Gastroesophageal sphincter (tissue), 4 donors: ENCODE measurements at regions not wholly inside any gene's neighbourhood (a gene's known extent, or its start where the extent isn't known, plus 50 kb on each side); places are given as distances from the start of the nearest gene placed in this dataset.

Experiments
- ATAC-seq: fragments of 150-250 bp; one replicate; pipeline ENCODE4 v1.9.1; 2016; ENCODE audit warnings: mild to moderate bottlenecking, moderate library complexity
- H3K27ac ChIP-seq, 4 donors: fragments of 200-600 bp; sonication (generic) in 3 of 4; 1 replicate in 3 of 4; 2 replicates in 1 of 4; pipeline ENCODE4 v1.5.1; 2016 to 2019
- H3K27me3 ChIP-seq: fragments of 200-600 bp; sonication (generic); one replicate; pipeline ENCODE4 v1.5.1; 2019
- H3K36me3 ChIP-seq, 2 donors: fragments of 200-600 bp; sonication (generic); one replicate each; pipeline ENCODE4 v1.5.1; 2019; ENCODE audit warnings: control low read depth in 1 of 2
- H3K4me1 ChIP-seq, 3 donors: fragments of 200-600 bp; sonication (generic); 1 replicate in 2 of 3; 2 replicates in 1 of 3; pipeline ENCODE4 v1.5.1; 2016 to 2019; ENCODE audit warnings: control low read depth in 2 of 3
- H3K4me3 ChIP-seq, 2 donors: fragments of 200-600 bp; sonication (generic); one replicate each; pipeline ENCODE4 v1.5.1; 2019; ENCODE audit warnings: mild to moderate bottlenecking in 1 of 2, moderate library complexity in 1 of 2
- H3K9me3 ChIP-seq, 3 donors: fragments of 200-600 bp; sonication (generic); one replicate each; pipeline ENCODE4 v1.5.1; 2017 to 2019; ENCODE audit warnings: control low read depth in 2 of 3
- EP300 ChIP-seq: sonication (generic); formaldehyde crosslinking; IDR thresholded peaks from one replicate; pipeline ENCODE4 v1.6.1; 2017; ENCODE audit warnings: antibody characterized with exemption, mild to moderate bottlenecking
- POLR2A ChIP-seq, 2 donors: fragments of 450-650 bp; IDR thresholded peaks; one replicate each; pipeline ENCODE4 v1.6.1; 2017; ENCODE audit warnings: antibody characterized with exemption in 2 of 2, mild to moderate bottlenecking in 2 of 2, moderate library complexity in 1 of 2
- POLR2AphosphoS5 ChIP-seq: sonication (generic); formaldehyde crosslinking; IDR thresholded peaks from one replicate; pipeline ENCODE4 v1.6.1; 2017; ENCODE audit warnings: antibody characterized with exemption
- WGBS, 2 donors: methylation state at CpG; one replicate each; pipeline ENCODE4 v1.1.5; 2018; ENCODE audit warnings: low coverage in 1 of 2; 5-methylcytosine and 5-hydroxymethylcytosine counted together
- TF ChIP-seq, protein P1 (sequence below), 4 experiments: fragments of 200-600 bp in 2 of 4; fragments of 450-650 bp in 2 of 4; sonication (generic) in 1 of 4; IDR thresholded peaks; one replicate each; pipeline ENCODE4 v1.5.1; 2017 to 2019; ENCODE audit warnings: antibody characterized with exemption in 4 of 4, mild to moderate bottlenecking in 2 of 4, moderate library complexity in 2 of 4

- no peak for ATAC-seq
These were observed 2375.8 kb upstream of the TENM3 start for GRCh38 chr4:179867300-179867878.

GRCh38 chr4:179871726-179872125 lies 2371.5 kb upstream of the TENM3 start:
- H3K9me3 ChIP-seq: no peaks in the 10 kb centered on the region
- no peak for TF ChIP-seq POLR2AphosphoS5
- TF ChIP-seq EP300: no peak
- TF ChIP-seq, protein P1, sequence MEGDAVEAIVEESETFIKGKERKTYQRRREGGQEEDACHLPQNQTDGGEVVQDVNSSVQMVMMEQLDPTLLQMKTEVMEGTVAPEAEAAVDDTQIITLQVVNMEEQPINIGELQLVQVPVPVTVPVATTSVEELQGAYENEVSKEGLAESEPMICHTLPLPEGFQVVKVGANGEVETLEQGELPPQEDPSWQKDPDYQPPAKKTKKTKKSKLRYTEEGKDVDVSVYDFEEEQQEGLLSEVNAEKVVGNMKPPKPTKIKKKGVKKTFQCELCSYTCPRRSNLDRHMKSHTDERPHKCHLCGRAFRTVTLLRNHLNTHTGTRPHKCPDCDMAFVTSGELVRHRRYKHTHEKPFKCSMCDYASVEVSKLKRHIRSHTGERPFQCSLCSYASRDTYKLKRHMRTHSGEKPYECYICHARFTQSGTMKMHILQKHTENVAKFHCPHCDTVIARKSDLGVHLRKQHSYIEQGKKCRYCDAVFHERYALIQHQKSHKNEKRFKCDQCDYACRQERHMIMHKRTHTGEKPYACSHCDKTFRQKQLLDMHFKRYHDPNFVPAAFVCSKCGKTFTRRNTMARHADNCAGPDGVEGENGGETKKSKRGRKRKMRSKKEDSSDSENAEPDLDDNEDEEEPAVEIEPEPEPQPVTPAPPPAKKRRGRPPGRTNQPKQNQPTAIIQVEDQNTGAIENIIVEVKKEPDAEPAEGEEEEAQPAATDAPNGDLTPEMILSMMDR (IDR thresholded peaks at IDR 0.05): no peak
- TF ChIP-seq POLR2A (IDR thresholded peaks at IDR 0.05): no peak
- H3K4me3 ChIP-seq: no peak overlapping the region
- whole genome bisulfite sequencing, 2 donors: 72 to 78% methylated on average over 1 of the region's 1 CpG
- H3K27me3 ChIP-seq: no peaks in the 10 kb centered on the region
- no peak for ATAC-seq
- no peaks in the 10 kb centered on the region for H3K36me3 ChIP-seq
- H3K27ac ChIP-seq: no peak overlapping the region
- no peaks in the 10 kb centered on the region for H3K4me1 ChIP-seq

More at GRCh38 chr4:179867300-179867878, 2375.8 kb upstream of the TENM3 start:
- no peaks in the 10 kb centered on the region for H3K27me3 ChIP-seq
- 29 to 33% methylated on average over 4 to 6 of the region's 6 CpGs for WGBS, 2 donors
- no peaks in the 10 kb centered on the region for H3K4me1 ChIP-seq
- no peaks in the 10 kb centered on the region for H3K36me3 ChIP-seq
- no peak overlapping the region for H3K27ac ChIP-seq
- no peaks in the 10 kb centered on the region for H3K9me3 ChIP-seq
- TF ChIP-seq, protein P1 (IDR thresholded peaks at IDR 0.05): peak in 1 of 4 experiments; percentile 20
- TF ChIP-seq EP300 (no peak), POLR2AphosphoS5 (no peak), POLR2A (IDR thresholded peaks at IDR 0.05) (no peak)
- no peak overlapping the region for H3K4me3 ChIP-seq

DNA sequence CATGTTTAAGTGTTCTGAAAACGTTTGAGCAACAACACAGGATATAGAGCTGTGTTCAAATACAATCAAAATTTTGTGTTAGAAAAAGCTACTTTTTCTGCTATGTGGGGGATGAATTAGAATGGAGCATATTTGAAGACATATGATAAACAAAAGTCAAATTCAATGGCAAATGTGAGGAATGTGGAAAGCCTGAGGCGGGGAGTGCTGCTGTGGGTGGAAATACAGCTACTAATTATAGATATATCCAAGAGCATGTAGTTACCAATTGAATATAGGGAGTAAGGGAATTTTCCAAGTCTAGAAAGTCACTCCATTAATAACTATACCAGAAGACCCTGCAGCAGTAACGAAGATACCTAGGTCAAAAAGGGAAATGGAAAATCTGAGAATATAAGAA lies 2370.4 kb upstream of the TENM3 start:
- H3K27ac ChIP-seq: no peak overlapping the region
- 32 to 51% methylated on average over 3 of the region's 3 CpGs for WGBS, 2 donors
- no peaks in the 10 kb centered on the region for H3K27me3 ChIP-seq
- no peak for TF ChIP-seq POLR2A (IDR thresholded peaks at IDR 0.05)
- no peak for TF ChIP-seq EP300
- TF ChIP-seq, protein P1 (IDR thresholded peaks at IDR 0.05): no peak
- no peak for TF ChIP-seq POLR2AphosphoS5
- H3K4me3 ChIP-seq: no peak overlapping the region
- no peak for ATAC-seq
- no peaks in the 10 kb centered on the region for H3K36me3 ChIP-seq
- no peaks in the 10 kb centered on the region for H3K9me3 ChIP-seq
- H3K4me1 ChIP-seq: no peaks in the 10 kb centered on the region

DNA sequence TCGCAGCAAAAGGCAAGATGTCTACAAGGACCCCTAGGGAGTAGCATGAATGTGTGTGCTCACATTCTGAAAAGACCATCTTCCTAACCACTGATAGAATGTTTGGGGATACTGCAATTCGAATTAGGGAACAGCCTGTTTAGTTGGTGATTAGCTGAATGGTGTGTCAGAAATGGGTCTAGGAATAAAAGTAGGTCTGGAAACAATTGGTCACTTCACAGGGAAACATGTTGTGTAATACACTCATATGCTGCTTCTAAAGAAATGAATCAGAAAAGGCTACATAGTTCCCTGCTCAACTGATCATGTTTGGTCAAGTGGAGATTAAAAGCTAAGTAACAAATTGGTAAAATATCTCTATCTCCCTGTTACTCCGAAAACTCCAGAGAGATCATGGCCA lies 2362.4 kb upstream of the TENM3 start:
- Histone ChIP-seq H3K27me3 (no peaks in the 10 kb centered on the region), H3K4me3 (no peak overlapping the region), H3K36me3 (no peaks in the 10 kb centered on the region), H3K4me1 (no peaks in the 10 kb centered on the region), H3K9me3 (no peaks in the 10 kb centered on the region), H3K27ac (no peak overlapping the region)
- ATAC-seq: no peak
- TF ChIP-seq, protein P1 (IDR thresholded peaks at IDR 0.05): no peak
- TF ChIP-seq POLR2A (IDR thresholded peaks at IDR 0.05) (no peak), POLR2AphosphoS5 (no peak), EP300 (no peak)
- WGBS, 2 donors: 81 to 84% methylated on average over 2 of the region's 3 CpGs

- 31 to 65% methylated on average over 3 of the region's 3 CpGs for WGBS, 2 donors
- Histone ChIP-seq H3K36me3 (no peaks in the 10 kb centered on the region), H3K9me3 (no peaks in the 10 kb centered on the region), H3K4me3 (no peak overlapping the region), H3K27me3 (no peaks in the 10 kb centered on the region), H3K4me1 (no peaks in the 10 kb centered on the region), H3K27ac (no peak overlapping the region)
- ATAC-seq: no peak
- TF ChIP-seq POLR2A (IDR thresholded peaks at IDR 0.05) (no peak), EP300 (no peak), POLR2AphosphoS5 (no peak)
- TF ChIP-seq, protein P1 (IDR thresholded peaks at IDR 0.05): no peak
These were observed 2349.0 kb upstream of the TENM3 start for GRCh38 chr4:179894066-179894778.
